Body of pancreas (tissue), 4 donors: ENCODE measurements at regions not wholly inside any gene's neighbourhood (a gene's known extent, or its start where the extent isn't known, plus 50 kb on each side); places are given as distances from the start of the nearest gene placed in this dataset.

ENCODE experiments used
- POLR2A ChIP-seq, 3 donors: fragments of 450-650 bp; IDR thresholded peaks; one replicate each; pipeline ENCODE4 v1.6.1; 2016; ENCODE audit warnings: antibody characterized with exemption in 3 of 3, mild to moderate bottlenecking in 2 of 3
- TF ChIP-seq, protein P1 (sequence below), 7 experiments: fragments of 450-650 bp in 4 of 7; fragments of 200-600 bp in 3 of 7; sonication (generic) in 3 of 7; IDR thresholded peaks; one replicate each; pipeline ENCODE4 v1.5.1; 2016 to 2019; ENCODE audit warnings: antibody characterized with exemption in 7 of 7

DNA sequence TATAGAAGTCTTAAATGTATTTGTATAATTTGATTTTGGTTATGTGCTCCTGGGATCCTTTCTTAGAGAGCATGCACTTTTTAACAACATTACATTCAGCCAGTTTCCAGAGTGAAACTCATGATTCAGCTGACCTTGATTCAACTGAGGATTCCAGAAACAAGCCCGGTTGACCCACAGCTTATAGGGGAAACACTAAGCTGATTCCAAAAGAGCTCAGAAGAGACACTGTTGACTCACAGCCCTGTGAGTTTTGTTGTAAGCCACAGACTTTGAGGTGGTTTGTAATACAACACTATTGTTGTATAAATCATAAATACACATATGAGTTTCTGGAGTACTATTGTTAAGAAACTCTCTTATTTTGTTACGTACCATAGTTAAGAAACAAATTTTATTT, 133.8 kb upstream of the MGAT4C start:
- TF ChIP-seq, protein P1, sequence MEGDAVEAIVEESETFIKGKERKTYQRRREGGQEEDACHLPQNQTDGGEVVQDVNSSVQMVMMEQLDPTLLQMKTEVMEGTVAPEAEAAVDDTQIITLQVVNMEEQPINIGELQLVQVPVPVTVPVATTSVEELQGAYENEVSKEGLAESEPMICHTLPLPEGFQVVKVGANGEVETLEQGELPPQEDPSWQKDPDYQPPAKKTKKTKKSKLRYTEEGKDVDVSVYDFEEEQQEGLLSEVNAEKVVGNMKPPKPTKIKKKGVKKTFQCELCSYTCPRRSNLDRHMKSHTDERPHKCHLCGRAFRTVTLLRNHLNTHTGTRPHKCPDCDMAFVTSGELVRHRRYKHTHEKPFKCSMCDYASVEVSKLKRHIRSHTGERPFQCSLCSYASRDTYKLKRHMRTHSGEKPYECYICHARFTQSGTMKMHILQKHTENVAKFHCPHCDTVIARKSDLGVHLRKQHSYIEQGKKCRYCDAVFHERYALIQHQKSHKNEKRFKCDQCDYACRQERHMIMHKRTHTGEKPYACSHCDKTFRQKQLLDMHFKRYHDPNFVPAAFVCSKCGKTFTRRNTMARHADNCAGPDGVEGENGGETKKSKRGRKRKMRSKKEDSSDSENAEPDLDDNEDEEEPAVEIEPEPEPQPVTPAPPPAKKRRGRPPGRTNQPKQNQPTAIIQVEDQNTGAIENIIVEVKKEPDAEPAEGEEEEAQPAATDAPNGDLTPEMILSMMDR (IDR thresholded peaks at IDR 0.05): no peak
- TF ChIP-seq POLR2A (IDR thresholded peaks at IDR 0.05): no peak
